ENCODE measurements at regions not wholly inside any gene's neighbourhood (a gene's known extent, or its start where the extent isn't known, plus 50 kb on each side); places are given as distances from the start of the nearest gene placed in this dataset.

DNA sequence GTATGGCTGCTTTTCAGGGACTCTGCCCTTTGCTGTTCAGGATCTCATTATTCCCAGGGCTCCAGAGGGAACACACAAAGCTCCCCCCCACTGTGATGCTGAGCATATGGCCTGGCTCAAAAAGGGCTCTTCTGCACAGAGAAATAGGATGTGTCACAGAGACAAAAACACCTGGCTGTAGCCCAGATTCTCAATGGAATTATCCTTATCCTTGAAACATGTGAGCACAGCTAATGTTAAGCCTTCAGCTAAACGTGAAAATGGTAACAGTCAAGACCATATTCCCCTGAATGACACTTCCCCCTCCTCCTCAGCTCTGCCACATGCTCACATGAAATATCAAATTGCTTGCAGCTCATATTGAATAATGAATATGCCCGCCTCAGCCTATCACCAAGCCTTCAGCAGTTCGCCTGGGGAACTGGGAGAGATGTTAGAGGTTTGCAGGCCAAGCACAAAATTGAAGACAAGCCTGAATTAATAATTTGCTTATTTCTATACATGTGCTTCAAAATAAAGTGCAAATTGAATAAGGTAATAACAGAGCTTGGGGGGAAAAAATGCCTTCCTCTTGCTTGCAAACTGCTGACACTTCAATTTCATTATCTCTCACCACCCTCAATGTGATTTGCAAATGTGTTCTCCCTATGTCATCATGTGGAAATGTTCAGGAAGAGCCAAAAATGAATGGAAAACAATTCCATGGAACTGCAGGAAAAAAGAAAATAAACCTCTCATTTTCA is 181.0 kb upstream of the HNRNPA3 start:
- no peak overlapping the region for H3K4me3 ChIP-seq
- H3K27ac ChIP-seq = no peak overlapping the region

DNA sequence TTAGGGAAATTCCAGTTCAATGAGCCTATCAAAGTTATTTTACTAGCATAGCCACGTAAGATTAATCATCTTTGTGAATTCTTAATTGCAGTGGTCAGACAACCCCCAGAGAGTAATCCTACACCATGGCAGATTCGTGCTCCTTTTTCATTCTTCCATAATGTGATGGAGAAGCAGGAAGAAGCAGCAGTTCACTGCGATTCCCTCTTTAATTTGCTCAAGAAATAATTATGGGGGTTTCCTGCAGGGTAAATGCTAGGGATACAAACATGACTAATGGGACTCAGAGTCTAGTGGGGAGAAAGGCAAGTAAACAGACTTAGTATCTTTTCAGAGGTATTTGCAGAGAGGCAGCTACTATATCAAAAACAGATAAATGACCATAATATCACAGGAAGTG is 175.8 kb upstream of the HNRNPA3 start:
- H3K27ac ChIP-seq = no peak overlapping the region
- no peak overlapping the region for H3K4me3 ChIP-seq

DNA sequence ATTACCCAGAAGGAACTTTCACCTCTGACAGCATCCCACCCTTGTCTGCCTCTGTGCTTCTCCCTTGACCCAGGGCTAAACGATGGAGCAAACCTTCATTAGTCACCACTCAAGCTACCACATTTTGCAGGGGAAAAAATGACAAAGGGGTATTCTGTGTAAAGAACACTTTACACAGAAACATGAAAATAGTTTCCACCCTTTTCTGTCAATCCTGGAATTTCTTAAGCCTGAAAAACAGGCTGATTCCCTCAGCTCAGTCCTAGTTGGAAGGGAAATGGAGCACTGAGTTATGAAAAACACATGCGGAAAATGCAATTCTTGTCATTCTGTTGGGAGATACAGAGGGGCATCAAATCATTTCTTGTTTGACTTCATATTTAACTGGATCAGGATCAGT is 175.0 kb upstream of the HNRNPA3 start:
- H3K4me3 ChIP-seq = no peak overlapping the region
- H3K27ac ChIP-seq = no peak overlapping the region

DNA sequence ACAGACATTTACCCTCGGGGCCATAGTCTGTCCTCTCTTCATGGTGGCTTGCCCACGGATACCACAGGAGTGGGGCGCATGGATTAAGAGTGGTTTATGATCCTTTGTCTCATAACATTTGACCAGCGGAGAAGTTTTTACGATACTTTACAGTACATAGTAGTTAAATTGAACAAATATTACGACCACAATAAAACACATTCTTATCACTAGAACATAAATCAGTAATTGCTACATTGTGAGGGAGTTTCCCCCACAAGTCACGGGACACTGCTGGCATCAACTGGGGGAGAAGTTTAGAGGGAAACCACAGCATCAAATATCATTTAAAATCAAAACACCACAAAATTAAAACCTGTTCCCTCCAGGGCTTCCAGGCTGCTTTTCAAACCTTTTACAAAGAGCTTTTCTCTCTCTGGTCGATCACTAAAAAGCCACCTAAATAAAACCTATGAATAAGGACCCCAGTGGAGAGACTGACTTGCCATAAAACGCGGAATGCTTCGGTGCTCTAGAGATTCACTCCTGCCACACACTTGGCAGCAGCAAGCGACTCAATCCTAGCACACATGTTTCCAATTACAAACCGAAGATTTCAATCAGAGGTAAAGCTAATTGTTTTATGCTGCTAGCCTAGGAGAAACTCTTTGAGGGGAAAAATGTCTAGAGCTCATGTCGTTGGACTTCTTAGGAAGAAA is 173.7 kb upstream of the HNRNPA3 start:
- H3K4me3 ChIP-seq = no peak overlapping the region
- no peak overlapping the region for H3K27ac ChIP-seq

DNA sequence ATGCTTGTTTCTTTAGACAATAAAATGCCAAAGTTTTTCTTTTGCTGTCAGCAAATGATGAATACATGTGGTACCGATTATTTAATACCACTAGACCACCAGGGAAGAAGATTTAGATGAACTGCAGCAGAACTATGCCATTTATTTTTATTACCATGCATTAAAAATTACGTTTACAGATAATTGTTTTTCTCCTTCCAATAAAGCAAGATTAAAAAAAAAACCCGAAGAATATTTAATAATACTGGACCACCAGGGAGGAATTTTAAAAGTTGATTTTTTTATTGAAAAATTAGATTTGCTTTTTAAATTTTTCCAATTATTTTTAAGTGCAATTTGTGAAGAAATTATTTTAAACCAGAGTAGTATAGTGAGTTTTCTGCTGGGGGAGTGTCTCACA is 170.3 kb upstream of the HNRNPA3 start:
- Histone ChIP-seq H3K4me3 (no peak overlapping the region), H3K27ac (no peak overlapping the region)

DNA sequence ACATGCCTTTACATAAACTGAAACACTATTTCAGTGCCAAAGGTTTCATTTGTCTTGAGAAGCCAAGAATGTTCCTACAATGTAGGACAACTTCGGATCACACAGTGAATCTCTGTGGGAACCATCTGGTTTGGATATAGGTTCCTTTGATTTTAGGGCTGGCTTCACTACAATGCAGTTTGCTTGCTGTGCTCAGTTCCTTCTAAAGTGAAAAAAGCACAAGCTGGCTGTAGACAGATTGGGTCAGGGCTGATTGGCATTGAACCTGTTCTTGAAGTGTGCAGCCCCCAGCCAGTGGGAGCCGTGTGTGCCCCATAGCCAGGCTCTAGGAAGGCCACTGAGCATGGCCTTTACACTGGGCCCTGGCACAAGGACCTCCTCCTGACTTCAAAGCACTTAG is 167.9 kb upstream of the HNRNPA3 start:
- Histone ChIP-seq H3K27ac (no peak overlapping the region), H3K4me3 (no peak overlapping the region)

DNA sequence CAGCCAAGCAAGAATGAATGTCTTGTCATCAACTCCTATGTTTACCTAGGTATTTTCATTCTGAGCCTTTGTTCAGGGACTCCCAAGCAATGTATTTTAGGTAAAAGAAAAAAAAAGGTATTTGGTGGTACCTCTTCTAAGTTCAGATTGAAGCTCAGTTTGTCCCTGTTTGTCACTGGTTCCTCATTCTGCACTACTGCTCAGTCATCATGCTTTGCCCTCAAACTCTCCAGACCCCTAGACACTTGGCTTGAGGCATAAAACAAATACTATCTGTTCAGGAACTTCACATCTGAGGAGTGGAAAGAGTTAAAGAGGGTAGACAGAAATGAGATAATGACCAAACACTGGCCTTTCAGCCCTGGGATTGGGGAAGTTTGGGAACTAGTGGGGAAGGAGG is 163.6 kb upstream of the HNRNPA3 start:
- no peak overlapping the region for H3K4me3 ChIP-seq
- no peak overlapping the region for H3K27ac ChIP-seq

DNA sequence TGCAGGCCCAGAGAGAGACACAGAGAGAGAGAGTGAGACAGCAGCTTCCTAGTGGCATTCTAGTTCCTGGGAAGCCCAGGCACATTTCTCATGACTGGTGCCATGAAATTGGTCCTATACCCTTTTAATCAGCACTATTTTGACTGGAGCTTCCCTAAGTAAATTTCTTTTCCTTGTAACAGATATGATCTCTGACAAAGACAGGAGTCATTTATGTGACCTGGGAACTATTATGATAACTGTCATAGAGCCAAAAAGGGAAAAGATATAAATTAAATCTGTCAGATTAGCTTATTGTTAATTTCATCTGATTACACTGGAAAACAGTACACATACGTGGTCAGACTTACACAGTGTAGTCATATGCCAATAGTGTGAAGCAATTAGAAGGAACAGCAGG is 161.3 kb upstream of the HNRNPA3 start:
- H3K27ac ChIP-seq = no peak overlapping the region
- no peak overlapping the region for H3K4me3 ChIP-seq

DNA sequence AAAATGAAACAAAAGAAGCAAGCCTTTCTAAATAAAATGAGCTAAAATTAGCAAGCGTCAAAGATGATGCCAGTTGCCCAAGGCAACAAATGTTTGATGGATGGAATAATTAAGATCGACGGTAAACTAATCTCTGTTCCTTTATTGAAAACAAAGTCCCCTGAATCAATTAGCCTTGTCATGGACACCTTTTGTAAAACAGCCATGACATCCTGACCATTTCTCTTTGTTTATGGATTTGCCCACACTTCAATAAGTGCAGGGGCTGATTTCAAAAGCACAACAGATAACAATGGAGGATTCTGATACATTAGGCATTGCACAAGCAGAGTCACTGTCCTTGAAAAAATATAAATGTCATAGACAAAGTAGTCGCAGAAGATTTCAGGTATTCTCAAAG is 160.1 kb upstream of the HNRNPA3 start:
- Histone ChIP-seq H3K4me3 (no peak overlapping the region), H3K27ac (no peak overlapping the region)

DNA sequence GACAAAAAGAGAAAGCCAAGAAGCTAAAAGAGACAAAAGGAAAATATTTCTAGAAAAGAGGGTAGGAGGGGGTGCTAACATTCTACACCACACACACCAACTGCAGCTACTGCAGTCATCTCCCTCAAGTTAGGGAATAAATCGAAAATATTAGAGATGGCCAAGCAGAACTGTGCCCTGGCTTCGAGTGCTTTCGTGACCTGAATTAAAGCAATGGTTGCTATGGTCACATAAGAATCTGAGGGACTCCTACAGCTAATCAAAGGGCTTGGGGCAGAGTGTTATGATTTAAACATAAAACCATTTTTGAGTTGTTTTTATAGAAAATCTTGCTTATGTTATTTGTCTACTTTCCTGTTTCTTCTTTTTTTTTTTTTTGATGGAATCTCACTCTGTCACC is 159.6 kb upstream of the HNRNPA3 start:
- no peak overlapping the region for H3K4me3 ChIP-seq
- no peak overlapping the region for H3K27ac ChIP-seq

DNA sequence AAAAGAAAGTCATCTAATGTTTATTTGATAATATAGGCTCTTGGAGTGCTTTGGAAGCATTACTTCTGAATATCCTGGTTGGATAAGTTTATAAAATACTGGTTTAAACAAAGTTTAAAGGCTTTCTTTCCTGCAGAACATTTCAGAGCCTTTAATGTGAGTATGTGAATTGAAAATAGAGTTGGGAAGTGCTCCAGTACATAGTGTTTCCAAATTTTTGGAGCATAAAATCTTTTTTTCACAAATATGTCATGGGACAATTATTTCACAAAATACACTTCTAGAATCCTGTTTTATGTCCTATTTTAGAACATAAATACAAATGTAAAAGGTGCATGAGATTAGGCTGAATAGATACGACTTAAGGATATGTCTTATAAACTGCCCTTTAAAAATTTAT is 158.9 kb upstream of the HNRNPA3 start:
- Histone ChIP-seq H3K4me3 (no peak overlapping the region), H3K27ac (no peak overlapping the region)

DNA sequence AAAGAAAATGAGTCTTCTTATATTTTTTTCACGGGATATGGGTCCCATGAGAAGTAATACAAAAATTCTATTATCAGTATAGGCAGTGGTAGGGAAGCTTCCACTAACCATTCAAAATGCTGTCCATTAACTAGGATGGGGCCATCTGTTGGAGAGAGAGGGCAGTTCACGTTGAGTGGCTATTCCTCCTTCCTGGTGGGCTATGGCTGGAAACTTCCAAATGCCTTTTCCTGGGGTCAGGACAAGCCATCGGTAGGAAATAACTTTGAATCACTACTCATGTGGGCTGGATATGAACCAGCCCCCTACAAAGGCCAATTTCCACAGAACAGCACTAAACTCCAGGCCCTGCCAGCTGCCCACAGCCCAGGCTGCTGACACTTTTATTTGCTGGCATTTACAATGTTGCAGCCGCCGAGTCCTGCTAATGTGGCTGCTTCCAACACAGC is 156.1 kb upstream of the HNRNPA3 start:
- Histone ChIP-seq H3K27ac (no peak overlapping the region), H3K4me3 (no peak overlapping the region)

DNA sequence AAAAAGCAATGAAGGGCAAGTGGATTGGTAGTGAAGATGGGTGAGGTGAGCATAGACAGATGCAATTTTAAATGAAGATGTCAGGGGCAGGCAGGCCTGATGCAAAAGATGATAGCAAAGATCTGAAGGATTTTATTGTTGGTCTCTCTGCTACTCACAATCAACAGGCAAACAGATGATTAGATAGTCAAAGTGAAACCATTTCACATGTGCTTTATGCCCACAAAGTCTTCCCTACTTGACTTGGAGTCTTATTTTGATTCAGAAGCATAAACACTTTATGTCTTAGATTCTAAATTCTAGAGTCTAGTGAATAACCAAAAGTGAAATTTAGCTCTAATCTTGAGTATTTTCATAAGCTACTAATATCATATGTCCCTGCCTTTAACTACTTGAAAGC is 153.8 kb upstream of the HNRNPA3 start:
- Histone ChIP-seq H3K27ac (peak overlapping the region in 1 of 21 experiments; percentile 24), H3K4me3 (no peak overlapping the region)

DNA sequence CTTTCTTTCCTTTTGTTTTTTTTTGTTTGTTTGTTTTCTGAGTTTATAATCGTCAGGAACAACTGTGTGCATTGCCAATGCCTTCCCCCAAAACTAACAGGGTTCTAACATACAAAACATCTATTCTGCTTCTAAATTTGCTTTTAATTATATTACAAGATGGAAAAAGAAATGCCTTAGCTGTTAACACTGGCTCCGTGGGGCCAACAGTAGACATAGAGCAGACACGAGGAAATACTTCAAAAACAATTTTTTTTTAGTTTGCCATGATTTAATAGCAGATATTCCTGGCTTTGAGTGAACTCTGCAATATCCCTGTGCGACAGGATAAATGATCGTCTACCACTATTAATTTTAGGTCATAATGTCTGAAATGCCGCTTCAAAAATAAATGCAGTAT is 153.3 kb upstream of the HNRNPA3 start:
- H3K27ac ChIP-seq = peak overlapping the region in 1 of 21 experiments; percentile 24
- H3K4me3 ChIP-seq = no peak overlapping the region

DNA sequence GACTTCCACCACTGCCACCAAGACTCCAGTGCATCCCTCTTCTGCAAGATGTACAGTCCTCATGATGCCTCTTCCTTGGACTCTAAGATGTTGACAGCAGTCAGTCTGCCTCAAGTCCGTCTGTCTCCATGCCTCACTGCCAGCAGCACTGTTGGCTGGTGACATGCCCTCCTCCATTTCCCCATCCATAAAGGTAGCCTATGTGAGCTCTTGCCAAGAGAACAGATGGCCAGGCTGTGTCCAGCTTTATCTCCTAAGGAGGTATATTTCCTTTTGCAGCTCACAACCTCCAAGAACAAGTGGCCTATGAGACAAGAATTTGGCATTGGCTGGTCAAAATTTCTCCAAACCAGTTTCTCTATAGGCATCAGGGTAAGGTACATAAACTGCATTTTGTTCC is 149.3 kb upstream of the HNRNPA3 start:
- Histone ChIP-seq H3K4me3 (no peak overlapping the region), H3K27ac (no peak overlapping the region)

DNA sequence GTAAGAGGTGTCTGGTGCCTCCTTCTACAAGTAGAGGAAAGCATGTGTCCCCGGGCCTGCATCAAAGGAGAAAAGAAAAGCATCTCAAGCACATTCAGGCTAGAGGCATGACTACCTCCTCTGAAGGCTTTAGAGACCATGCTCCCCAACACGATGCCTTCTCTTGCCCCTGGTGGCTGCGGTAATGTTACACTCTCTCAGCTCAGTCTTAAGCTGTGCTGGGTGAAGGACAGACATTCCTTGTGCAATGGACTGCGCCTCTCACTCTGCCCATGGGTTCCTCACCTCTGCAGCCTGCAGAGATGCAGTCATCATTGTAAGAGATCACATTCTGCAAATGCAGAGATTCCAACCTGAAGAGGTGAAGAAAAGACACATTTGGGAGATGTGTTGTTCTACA is 148.2 kb upstream of the HNRNPA3 start:
- H3K27ac ChIP-seq = no peak overlapping the region
- no peak overlapping the region for H3K4me3 ChIP-seq

DNA sequence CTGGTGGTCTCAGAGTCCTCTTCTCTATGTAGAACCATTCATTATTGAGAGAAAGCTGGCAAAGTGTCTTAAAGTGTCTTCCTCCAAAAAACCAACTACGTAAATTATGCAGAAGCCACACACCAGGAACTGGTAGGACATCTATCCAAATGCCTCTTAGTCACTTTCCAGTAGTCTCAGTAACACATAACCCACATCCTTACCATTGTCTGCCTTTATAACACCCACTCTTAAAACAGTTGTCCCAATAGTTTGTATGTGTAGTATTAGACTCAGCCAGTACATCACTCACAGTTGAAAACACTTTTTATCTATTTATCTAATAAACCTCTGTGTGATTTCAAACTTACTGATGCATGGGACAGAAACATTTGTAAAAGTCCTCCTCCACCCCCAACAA is 143.6 kb upstream of the HNRNPA3 start:
- Histone ChIP-seq H3K27ac (no peak overlapping the region), H3K4me3 (no peak overlapping the region)

DNA sequence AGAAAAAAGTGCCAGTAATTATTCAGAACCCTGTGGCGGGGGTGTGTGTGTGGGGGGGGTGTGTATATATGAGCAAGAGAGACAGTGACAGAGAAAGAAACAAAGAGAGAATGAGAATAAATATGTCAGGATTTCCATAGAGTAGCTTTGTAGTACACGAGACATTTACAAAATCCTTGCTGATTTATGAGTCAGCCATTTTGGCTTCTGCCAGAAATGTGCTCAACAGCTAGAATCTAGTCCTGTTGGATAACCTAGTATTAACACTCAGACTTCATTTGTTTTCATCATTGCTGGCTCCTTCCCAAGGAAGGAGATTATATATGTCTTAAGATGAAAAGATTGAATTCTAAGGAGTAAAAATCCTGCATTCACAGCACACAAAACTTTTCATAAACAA is 140.5 kb upstream of the HNRNPA3 start:
- Histone ChIP-seq H3K4me3 (no peak overlapping the region), H3K27ac (no peak overlapping the region)

DNA sequence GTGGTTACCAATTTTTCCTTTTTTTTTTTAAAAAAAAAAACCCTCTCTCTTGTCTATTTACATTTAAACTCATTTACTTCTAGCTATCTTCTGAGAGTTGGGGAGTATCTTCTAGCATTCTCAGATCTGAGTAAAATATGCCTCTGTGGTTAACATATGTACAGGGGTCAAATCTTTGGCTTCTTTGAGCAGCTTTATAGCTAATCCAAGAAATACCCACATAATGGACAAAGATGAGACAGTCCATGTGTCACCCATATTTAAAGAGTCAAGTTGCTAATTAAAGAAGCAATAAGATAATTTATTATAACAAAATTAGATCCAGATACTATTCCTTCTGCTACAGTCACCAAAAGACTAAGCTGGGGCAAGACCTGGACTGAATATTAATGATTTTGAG is 139.0 kb upstream of the HNRNPA3 start:
- no peak overlapping the region for H3K27ac ChIP-seq
- no peak overlapping the region for H3K4me3 ChIP-seq

DNA sequence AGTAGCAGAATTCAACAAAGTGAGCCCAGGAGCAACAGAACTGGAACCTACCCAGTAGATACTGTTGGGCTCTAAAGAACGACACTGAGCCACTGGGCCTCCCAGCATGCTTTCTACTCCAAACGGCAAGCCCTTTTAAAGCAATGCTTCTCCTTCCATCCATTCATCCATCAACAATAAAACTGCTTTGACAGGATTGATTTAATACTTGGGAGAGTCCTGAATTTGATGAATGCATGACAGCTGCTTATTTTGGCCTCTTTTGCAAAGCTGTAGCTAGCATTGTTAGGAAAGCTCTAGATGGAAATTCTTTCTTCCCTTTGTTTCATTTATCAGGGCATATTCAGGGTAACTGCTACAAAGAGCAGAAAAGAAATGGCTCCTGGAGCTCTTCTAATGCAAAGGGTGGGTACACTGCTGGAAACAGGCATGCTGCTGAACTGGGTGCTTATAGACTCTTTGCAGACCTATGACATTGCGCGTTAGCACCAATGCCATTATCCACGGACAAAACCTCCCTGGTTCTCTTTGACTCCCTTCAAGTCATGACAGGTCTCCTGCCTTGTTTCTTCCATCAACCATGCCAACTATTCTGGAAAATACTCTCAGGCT is 138.4 kb upstream of the HNRNPA3 start:
- Histone ChIP-seq H3K4me3 (no peak overlapping the region), H3K27ac (no peak overlapping the region)

DNA sequence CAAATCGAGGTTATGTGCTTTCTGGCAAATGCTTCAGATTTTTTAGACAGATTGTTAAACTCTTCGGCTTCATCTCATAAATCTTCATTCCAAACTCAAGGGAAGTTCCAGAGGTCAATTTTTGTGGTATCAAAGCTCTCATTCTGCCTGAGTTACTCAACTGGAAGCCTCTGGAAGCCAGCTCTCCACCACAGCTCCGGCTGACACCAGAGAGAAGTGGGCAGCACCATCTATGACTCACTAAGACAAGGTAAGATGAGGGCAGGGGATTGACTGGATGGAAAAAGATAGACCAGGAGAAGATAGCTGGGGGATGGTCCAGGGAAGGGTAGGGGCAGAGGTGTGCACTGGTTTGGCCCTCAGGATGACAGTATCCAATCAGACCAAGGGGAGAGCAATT is 137.3 kb upstream of the HNRNPA3 start:
- no peak overlapping the region for H3K4me3 ChIP-seq
- no peak overlapping the region for H3K27ac ChIP-seq
